GM21619 (cell line): ENCODE measurements at regions not wholly inside any gene's neighbourhood (a gene's known extent, or its start where the extent isn't known, plus 50 kb on each side); places are given as distances from the start of the nearest gene placed in this dataset.

Source experiments
- ATAC-seq: cut with Tn5 transposase; IDR thresholded peaks from one replicate; pipeline ENCODE4 v1.9.1; 2021; ENCODE audit not compliant: unreplicated experiment

GRCh38 chr9:118871531-118871930, 497.7 kb downstream of the BRINP1 start:
- no peak for ATAC-seq

GRCh38 chr9:118882684-118883083, 486.6 kb downstream of the BRINP1 start:
- ATAC-seq, result no peak

GRCh38 chr9:118883411-118883810, 485.8 kb downstream of the BRINP1 start:
- ATAC-seq, result no peak

- no peak for ATAC-seq
Measured at GRCh38 chr9:118891213-118891612, 478.0 kb downstream of the BRINP1 start.

- ATAC-seq, result no peak
Measured at GRCh38 chr9:118896324-118897000, 472.8 kb downstream of the BRINP1 start.

- no peak for ATAC-seq
Measured at GRCh38 chr9:118918180-118918579, 451.1 kb downstream of the BRINP1 start.

- no peak for ATAC-seq
Measured at GRCh38 chr9:118928722-118929121, 440.5 kb downstream of the BRINP1 start.

GRCh38 chr9:118929287-118929686, 439.9 kb downstream of the BRINP1 start:
- ATAC-seq, result no peak

GRCh38 chr9:118931941-118932340, 437.3 kb downstream of the BRINP1 start:
- ATAC-seq, result no peak

- no peak for ATAC-seq
Measured at GRCh38 chr9:118938581-118938980, 430.7 kb downstream of the BRINP1 start.

- ATAC-seq, result no peak
Measured at GRCh38 chr9:118940473-118940872, 428.8 kb downstream of the BRINP1 start.

- no peak for ATAC-seq
Measured at GRCh38 chr9:118946669-118947068, 422.6 kb downstream of the BRINP1 start.

- no peak for ATAC-seq
Measured at GRCh38 chr9:118954857-118955256, 414.4 kb downstream of the BRINP1 start.

GRCh38 chr9:118957585-118957984, 411.6 kb downstream of the BRINP1 start:
- ATAC-seq, result no peak

- ATAC-seq, result no peak
Measured at GRCh38 chr9:118959366-118959765, 409.9 kb downstream of the BRINP1 start.

GRCh38 chr9:118961857-118962256, 407.4 kb downstream of the BRINP1 start:
- ATAC-seq, result no peak

- no peak for ATAC-seq
Measured at GRCh38 chr9:118962426-118962825, 406.8 kb downstream of the BRINP1 start.

GRCh38 chr9:118963674-118964073, 405.6 kb downstream of the BRINP1 start:
- ATAC-seq, result no peak

- ATAC-seq, result no peak
Measured at GRCh38 chr9:118967901-118968300, 401.3 kb downstream of the BRINP1 start.

- no peak for ATAC-seq
Measured at GRCh38 chr9:118975736-118976135, 393.5 kb downstream of the BRINP1 start.

GRCh38 chr9:118976160-118976559, 393.1 kb downstream of the BRINP1 start:
- no peak for ATAC-seq

GRCh38 chr9:118984607-118985006, 384.6 kb downstream of the BRINP1 start:
- ATAC-seq, result no peak

GRCh38 chr9:118985851-118986250, 383.4 kb downstream of the BRINP1 start:
- ATAC-seq, result no peak
